Hepatocyte (in vitro differentiated cells): ENCODE measurements at regions not wholly inside any gene's neighbourhood (a gene's known extent, or its start where the extent isn't known, plus 50 kb on each side); places are given as distances from the start of the nearest gene placed in this dataset.

Experiments
- EZH2 ChIP-seq: fragments of 200-600 bp; sonication (generic); IDR thresholded peaks from 2 replicates; pipeline ENCODE4 v1.6.1; 2016; ENCODE audit warnings: antibody characterized with exemption, mild to moderate bottlenecking, borderline replicate concordance
- EZH2phosphoT487 ChIP-seq: fragments of 200-600 bp; sonication (generic); IDR thresholded peaks from one replicate; pipeline ENCODE4 v1.6.1; 2018; ENCODE audit warnings: antibody characterized with exemption, mild to moderate bottlenecking, low read depth, moderate library complexity; ENCODE audit not compliant: unreplicated experiment, severe bottlenecking
- TF ChIP-seq, protein P1 (sequence below): fragments of 200-600 bp; sonication (generic); IDR thresholded peaks from 2 replicates; pipeline ENCODE4 v1.5.1; 2016; ENCODE audit warnings: antibody characterized with exemption, mild to moderate bottlenecking; ENCODE audit not compliant: poor library complexity

DNA sequence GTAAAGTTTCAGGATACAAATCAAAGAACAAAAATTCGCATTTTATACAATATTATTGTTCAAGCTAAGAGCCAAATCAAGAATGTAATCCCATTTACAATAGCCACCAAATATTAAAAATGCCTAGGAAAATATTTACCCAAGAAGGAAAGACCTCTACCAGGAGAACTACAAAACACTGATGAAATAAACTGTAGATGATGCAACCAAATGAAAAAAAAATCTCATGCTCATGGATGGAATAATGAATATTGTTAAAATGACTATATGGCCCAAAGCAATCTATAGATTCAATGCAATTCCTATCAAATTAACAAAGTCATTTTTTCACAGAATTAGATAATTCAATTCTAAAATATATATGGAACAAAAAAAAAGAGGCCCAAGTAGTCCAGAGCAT lies 708.8 kb upstream of the MAN1A1 start:
- TF ChIP-seq, protein P1, sequence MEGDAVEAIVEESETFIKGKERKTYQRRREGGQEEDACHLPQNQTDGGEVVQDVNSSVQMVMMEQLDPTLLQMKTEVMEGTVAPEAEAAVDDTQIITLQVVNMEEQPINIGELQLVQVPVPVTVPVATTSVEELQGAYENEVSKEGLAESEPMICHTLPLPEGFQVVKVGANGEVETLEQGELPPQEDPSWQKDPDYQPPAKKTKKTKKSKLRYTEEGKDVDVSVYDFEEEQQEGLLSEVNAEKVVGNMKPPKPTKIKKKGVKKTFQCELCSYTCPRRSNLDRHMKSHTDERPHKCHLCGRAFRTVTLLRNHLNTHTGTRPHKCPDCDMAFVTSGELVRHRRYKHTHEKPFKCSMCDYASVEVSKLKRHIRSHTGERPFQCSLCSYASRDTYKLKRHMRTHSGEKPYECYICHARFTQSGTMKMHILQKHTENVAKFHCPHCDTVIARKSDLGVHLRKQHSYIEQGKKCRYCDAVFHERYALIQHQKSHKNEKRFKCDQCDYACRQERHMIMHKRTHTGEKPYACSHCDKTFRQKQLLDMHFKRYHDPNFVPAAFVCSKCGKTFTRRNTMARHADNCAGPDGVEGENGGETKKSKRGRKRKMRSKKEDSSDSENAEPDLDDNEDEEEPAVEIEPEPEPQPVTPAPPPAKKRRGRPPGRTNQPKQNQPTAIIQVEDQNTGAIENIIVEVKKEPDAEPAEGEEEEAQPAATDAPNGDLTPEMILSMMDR: no peak
- TF ChIP-seq EZH2phosphoT487 (no peak), EZH2 (no peak)
